Prostate gland (tissue), 2 donors: ENCODE measurements at regions not wholly inside any gene's neighbourhood (a gene's known extent, or its start where the extent isn't known, plus 50 kb on each side); places are given as distances from the start of the nearest gene placed in this dataset.

Source experiments
- CTCF ChIP-seq, 4 experiments: fragments of 200-600 bp in 2 of 4; fragments of 450-650 bp in 2 of 4; sonication (generic) in 2 of 4; IDR thresholded peaks; 1 replicate in 3 of 4; 2 replicates in 1 of 4; pipeline ENCODE4 v1.5.1; 2016 to 2019; ENCODE audit warnings: antibody characterized with exemption in 4 of 4, mild to moderate bottlenecking in 2 of 4, moderate library complexity in 2 of 4
- POLR2A ChIP-seq: fragments of 450-650 bp; IDR thresholded peaks from one replicate; pipeline ENCODE4 v1.6.1; 2016; ENCODE audit warnings: antibody characterized with exemption, mild to moderate bottlenecking
- POLR2AphosphoS5 ChIP-seq: sonication (generic); formaldehyde crosslinking; IDR thresholded peaks from one replicate; pipeline ENCODE4 v1.6.1; 2017; ENCODE audit warnings: antibody characterized with exemption

GRCh38 chr2:211170843-211171242 is 614.4 kb downstream of the CPS1 start:
- TF ChIP-seq CTCF (IDR thresholded peaks at IDR 0.05) (no peak), POLR2AphosphoS5 (no peak), POLR2A (no peak)
